ENCODE measurements at regions not wholly inside any gene's neighbourhood (a gene's known extent, or its start where the extent isn't known, plus 50 kb on each side); places are given as distances from the start of the nearest gene placed in this dataset.

DNA sequence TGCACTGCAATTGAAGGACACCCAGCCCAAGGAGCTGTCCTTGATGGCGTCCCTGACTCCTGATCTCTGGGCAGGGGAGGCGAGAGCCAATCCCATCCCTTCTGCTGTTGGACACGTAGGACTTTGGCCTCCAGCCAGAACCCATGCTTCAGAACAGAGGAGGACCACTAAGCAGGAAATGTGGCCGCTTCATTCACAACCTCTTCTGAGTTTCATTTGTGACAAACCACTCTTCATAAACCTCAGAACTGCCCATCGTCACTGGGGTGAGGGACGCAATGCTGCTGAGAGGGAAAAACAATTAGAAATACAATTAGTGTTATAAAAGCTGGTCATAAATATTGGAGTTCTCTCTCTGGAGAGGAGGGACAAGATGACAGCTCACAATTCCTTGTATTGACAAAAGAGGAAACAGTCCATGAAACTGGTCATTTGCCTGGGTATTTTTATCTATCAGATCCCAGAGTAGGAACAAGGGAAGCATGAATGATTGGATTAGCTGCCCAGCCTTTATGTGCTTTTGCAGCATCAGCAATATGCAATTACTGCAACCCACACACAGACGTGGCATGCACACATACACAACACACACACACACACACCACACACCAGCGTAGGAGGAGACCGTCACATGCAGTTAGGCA is 216.5 kb upstream of the CADM1 start:
- Histone ChIP-seq H3K36me3 (ENCODE audit: control insufficient read depth in 4 of 4, insufficient read depth in 3 of 4, low read depth in 1 of 4, low read length in 3 of 4) (no peaks in the 10 kb centered on the region), H3K4me3 (ENCODE audit: low read depth in 1 of 3, low read length in 3 of 3) (no peak overlapping the region), H3K4me1 (ENCODE audit: control insufficient read depth in 4 of 4, insufficient read depth in 4 of 4, low read length in 3 of 4) (peaks cover 0 to 5% (median 0%) of the 10 kb centered on the region in 4 donors), H3K9me3 (ENCODE audit: control insufficient read depth in 4 of 4, low read length in 3 of 4) (peaks cover 0 to 4% (median 0%) of the 10 kb centered on the region in 4 donors), H3K27me3 (ENCODE audit: control insufficient read depth in 4 of 4, insufficient read depth in 4 of 4, low read length in 3 of 4) (peaks cover 0 to 5% (median 0%) of the 10 kb centered on the region in 4 donors), H3K9ac (ENCODE audit: low read depth in 1 of 2, low read length in 2 of 2) (no peak overlapping the region), H3K27ac (ENCODE audit: low read depth in 1 of 2, low read length in 2 of 2) (no peak overlapping the region)
- 78% methylated on average over 9 of the region's 9 CpGs for WGBS
- no peak for DNase-seq (ENCODE audit: low spot score)
- no peak for TF ChIP-seq RXRA (IDR thresholded peaks at IDR 0.05)
- TF ChIP-seq, protein P1, sequence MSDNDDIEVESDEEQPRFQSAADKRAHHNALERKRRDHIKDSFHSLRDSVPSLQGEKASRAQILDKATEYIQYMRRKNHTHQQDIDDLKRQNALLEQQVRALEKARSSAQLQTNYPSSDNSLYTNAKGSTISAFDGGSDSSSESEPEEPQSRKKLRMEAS (IDR thresholded peaks at IDR 0.05) = no peak
- no peak for TF ChIP-seq HNF4G (IDR thresholded peaks at IDR 0.05)
- TF ChIP-seq, protein P2, sequence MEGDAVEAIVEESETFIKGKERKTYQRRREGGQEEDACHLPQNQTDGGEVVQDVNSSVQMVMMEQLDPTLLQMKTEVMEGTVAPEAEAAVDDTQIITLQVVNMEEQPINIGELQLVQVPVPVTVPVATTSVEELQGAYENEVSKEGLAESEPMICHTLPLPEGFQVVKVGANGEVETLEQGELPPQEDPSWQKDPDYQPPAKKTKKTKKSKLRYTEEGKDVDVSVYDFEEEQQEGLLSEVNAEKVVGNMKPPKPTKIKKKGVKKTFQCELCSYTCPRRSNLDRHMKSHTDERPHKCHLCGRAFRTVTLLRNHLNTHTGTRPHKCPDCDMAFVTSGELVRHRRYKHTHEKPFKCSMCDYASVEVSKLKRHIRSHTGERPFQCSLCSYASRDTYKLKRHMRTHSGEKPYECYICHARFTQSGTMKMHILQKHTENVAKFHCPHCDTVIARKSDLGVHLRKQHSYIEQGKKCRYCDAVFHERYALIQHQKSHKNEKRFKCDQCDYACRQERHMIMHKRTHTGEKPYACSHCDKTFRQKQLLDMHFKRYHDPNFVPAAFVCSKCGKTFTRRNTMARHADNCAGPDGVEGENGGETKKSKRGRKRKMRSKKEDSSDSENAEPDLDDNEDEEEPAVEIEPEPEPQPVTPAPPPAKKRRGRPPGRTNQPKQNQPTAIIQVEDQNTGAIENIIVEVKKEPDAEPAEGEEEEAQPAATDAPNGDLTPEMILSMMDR (IDR thresholded peaks at IDR 0.05; ENCODE audit: low read depth, low read length, missing input control) = no peak

DNA sequence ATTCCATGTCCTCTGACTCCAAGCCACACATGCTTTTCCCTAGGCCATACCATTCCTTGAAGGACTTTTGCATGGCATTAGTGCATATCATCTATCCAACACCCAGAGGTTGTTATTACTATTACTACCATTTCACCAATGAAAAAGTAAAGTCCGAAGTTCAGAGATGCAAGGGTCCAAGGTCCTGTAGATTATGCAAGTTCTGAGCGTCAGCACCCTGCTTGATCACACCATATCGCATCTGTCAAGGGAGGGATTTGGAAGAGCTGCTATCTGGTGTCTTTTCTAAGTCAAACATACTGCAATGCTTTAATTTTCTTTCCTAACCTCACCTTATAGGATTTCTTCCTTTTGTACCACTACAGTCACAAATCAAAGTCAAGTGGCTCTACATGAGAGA is 214.7 kb upstream of the CADM1 start:
- no peak overlapping the region for H3K9ac ChIP-seq (ENCODE audit: low read depth in 1 of 2, low read length in 2 of 2)
- WGBS = 38% methylated on average over 3 of the region's 3 CpGs
- no peaks in the 10 kb centered on the region for H3K36me3 ChIP-seq (ENCODE audit: control insufficient read depth in 4 of 4, insufficient read depth in 3 of 4, low read depth in 1 of 4, low read length in 3 of 4)
- no peak for DNase-seq (ENCODE audit: low spot score)
- peaks cover 0 to 5% (median 0%) of the 10 kb centered on the region in 4 donors for H3K4me1 ChIP-seq (ENCODE audit: control insufficient read depth in 4 of 4, insufficient read depth in 4 of 4, low read length in 3 of 4)
- H3K27me3 ChIP-seq (ENCODE audit: control insufficient read depth in 4 of 4, insufficient read depth in 4 of 4, low read length in 3 of 4) = no peaks in the 10 kb centered on the region
- peak; percentile 25 for TF ChIP-seq SP1 (IDR thresholded peaks at IDR 0.05)
- peak; percentile 88 to 92 for TF ChIP-seq HNF4A (conservative IDR thresholded peaks at IDR 0.05)
- TF ChIP-seq RXRA (IDR thresholded peaks at IDR 0.05) = peak in 1 of 2 donors; percentile 26
- TF ChIP-seq, protein P1 (IDR thresholded peaks at IDR 0.05) = no peak
- H3K9me3 ChIP-seq (ENCODE audit: control insufficient read depth in 4 of 4, low read length in 3 of 4) = no peaks in the 10 kb centered on the region
- no peak overlapping the region for H3K4me3 ChIP-seq (ENCODE audit: low read depth in 1 of 3, low read length in 3 of 3)
- H3K27ac ChIP-seq (ENCODE audit: low read depth in 1 of 2, low read length in 2 of 2) = no peak overlapping the region

GRCh38 chr11:115718106-115718505 is 213.9 kb upstream of the CADM1 start:
- Histone ChIP-seq H3K4me3 (ENCODE audit: low read depth in 1 of 3, low read length in 3 of 3) (no peak overlapping the region), H3K9ac (ENCODE audit: low read depth in 1 of 2, low read length in 2 of 2) (no peak overlapping the region), H3K27ac (ENCODE audit: low read depth in 1 of 2, low read length in 2 of 2) (no peak overlapping the region), H3K36me3 (ENCODE audit: control insufficient read depth in 4 of 4, insufficient read depth in 3 of 4, low read depth in 1 of 4, low read length in 3 of 4) (no peaks in the 10 kb centered on the region), H3K9me3 (ENCODE audit: control insufficient read depth in 4 of 4, low read length in 3 of 4) (no peaks in the 10 kb centered on the region), H3K27me3 (ENCODE audit: control insufficient read depth in 4 of 4, insufficient read depth in 4 of 4, low read length in 3 of 4) (no peaks in the 10 kb centered on the region), H3K4me1 (ENCODE audit: control insufficient read depth in 4 of 4, insufficient read depth in 4 of 4, low read length in 3 of 4) (peaks cover 0 to 5% (median 0%) of the 10 kb centered on the region in 4 donors)
- TF ChIP-seq JUND (IDR thresholded peaks at IDR 0.05) (no peak), NR2F2 (IDR thresholded peaks at IDR 0.05) (no peak), GABPA (IDR thresholded peaks at IDR 0.05 in 1 of 2, conservative IDR thresholded peaks at IDR 0.05 in 1 of 2) (no peak), FOXA1 (IDR thresholded peaks at IDR 0.05) (no peak), RXRA (IDR thresholded peaks at IDR 0.05) (no peak)
- TF ChIP-seq, protein P2 (IDR thresholded peaks at IDR 0.05; ENCODE audit: low read depth, low read length, missing input control) = no peak
- DNase-seq (ENCODE audit: low spot score) = no peak
- 59% methylated on average over 6 of the region's 6 CpGs for WGBS
